ENCODE measurements at regions not wholly inside any gene's neighbourhood (a gene's known extent, or its start where the extent isn't known, plus 50 kb on each side); places are given as distances from the start of the nearest gene placed in this dataset.

- no peak for DNase-seq
Measured at GRCh38 chr3:24598695-24599470, 104.2 kb upstream of the THRB start.

GRCh38 chr3:24601066-24601939, 106.7 kb upstream of the THRB start:
- DNase-seq, result no peak

DNA sequence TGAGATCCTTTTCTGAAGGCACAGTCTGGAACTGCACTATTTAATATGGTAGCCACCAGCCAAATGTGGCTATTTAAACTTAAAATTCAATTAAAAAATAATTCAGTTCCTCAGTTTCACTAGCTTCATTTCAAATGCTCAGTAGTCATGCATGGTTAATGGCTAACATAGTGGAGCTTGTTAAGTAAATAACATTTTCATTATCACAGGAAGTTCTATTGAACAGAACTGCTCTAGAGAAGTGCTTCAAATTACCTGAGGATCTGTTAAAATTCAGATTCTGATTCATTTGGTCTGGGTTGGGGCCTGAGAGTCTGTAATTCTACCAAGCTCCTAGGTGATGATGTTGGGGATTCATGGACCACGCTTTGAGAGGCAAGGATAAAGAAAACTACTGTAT, 109.6 kb upstream of the THRB start:
- DNase-seq, result no peak

- no peak for DNase-seq
Measured at GRCh38 chr3:24605511-24606028, 110.9 kb upstream of the THRB start.

DNA sequence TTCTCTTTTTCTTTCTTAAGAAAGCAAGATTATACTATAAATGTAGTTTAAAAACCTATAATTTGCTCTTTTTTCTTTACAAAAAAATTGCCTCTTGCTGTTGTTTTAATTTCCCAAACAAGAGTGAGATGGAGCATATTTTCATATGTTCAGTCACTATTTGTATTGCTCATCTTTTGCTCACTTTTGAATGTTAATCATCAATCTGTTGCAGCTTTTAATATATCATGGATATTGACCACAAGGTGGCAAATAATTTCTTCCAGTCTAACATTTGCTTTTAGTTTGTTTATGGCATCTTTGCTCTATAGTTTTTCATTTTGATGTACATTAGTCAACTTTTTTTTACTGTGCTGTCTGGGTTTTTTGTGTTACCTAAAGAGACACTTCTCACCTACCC, 112.6 kb upstream of the THRB start:
- DNase-seq, result no peak

DNA sequence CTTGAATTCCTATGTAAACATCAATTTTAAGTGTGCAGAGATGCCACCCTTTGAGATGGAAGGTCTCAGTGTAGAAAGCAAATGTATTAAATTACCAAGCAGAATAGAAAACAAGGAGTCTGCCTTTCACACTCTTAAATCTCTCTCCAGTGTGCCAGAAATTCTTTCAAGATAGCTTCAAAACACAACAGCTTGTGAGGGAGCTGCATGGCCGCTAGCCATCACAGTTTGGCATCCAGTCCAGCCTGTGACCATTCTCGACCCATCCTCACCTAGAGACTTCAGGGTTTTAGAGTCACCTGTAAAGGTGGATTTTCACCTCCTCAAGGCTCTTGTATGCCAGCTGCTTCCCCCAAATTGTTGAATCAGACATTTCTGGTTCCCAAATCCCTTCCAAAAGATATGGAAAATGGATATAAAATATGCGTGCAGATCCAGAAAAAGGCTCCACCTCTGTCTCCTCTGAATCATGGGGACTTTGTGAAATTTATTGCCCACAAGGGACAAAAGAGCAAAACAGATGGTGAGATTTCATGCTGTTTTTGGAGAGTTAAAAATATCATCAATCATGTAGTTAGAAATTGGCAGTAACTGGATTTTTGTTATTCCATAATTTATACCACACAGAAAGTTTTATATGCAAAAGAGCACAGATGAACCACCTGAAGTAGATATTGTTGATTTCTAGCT, 114.2 kb upstream of the THRB start:
- no peak for DNase-seq

DNA sequence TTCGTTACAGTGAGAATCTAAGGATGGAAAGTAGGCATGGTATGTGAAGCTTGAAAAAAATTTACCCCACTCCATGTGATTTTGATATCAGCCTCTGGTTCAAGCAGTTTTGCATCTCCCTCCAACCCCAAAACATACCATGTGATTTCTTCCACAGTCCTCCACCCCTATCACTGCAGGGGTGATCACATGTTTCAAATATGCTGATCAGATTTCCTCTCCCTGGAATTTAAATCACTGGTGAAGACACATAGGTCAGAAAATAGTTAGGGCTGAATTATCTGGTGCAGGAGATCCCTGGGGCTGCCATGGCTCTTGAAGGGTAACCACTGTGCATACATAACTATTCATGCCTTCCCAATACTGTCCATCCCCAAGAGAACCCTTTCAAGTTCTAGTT, 119.7 kb upstream of the THRB start:
- no peak for DNase-seq

- no peak for DNase-seq
Measured at GRCh38 chr3:24615177-24615576, 120.5 kb upstream of the THRB start.

DNA sequence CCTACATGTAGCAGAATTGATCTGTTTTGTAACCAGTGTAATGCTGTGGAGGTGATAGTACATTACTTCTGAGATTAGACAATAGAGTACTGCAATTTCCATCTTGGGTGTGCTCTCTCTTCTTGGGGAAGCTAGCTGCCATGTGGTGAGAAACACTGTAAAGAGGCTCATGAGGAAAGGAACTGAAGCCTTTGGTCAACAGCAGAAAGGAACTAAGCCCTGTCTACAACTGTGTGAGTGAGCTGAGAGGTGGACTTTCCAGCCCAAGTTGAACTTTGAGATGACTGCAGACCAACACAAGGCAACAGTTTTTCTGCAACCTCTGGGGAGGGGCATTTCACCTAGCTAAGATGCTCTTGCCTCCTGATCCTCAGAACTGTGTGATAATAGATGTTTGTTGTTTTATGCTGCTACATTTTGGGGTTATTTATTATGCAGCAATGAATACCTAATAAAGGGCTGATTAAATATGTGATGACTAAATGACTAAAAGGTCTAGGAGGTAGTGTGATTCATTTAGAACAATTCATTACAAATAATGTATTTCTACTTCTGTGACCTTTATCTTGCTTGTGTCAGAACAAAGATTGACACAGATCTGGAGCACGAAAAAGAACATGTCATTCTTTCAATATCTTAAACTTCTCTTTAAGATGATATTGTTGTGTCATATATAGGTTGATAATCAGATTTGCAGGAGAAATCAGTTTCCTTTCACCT, 121.6 kb upstream of the THRB start:
- DNase-seq, result no peak

- DNase-seq, result no peak
Measured at GRCh38 chr3:24622138-24622537, 127.5 kb upstream of the THRB start.

DNA sequence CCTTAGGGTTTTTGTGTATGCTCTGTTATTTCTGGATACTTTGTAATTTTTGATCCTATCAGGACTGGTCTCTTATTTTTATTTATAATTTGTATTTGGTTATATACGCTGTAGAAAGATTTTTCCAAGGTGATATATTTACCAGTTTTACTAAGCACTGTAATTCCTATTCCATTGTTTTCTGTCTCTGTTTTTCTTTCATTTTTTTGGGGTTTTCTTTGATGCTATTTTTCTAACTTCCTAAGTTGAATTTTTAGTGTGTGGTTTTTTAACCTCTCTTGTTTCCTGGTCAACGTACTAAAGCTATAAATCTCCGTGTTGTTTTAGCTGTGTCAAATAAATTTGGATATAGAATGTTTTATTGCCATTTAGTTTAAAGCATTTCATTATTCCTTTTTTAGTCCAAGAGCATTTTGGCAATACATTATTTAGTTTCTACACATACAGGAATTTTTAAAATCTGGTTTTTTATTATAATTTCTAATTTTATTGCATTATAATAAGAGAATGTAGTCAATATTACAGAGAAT, 128.1 kb upstream of the THRB start:
- DNase-seq, result no peak

DNA sequence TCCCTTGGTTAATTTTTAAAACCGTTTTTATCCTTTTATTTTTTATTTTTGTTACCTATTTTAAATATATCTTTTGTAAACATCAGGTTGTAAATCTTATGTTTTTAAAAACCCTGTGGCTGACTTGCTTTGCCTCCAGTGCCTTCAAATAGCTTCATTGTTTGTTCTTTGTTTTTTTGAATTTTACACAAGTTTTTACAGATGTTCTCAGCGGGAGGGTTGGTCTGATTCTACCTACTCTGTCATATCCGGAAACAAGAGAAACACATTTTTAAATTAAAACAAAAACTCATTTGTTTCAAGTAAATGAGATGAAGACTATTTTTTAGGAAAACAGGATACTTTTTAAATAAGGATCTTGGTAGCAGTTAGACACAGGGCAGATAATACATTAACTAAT, 129.0 kb upstream of the THRB start:
- DNase-seq, result no peak

GRCh38 chr3:24624938-24625681, 130.5 kb upstream of the THRB start:
- no peak for DNase-seq

DNA sequence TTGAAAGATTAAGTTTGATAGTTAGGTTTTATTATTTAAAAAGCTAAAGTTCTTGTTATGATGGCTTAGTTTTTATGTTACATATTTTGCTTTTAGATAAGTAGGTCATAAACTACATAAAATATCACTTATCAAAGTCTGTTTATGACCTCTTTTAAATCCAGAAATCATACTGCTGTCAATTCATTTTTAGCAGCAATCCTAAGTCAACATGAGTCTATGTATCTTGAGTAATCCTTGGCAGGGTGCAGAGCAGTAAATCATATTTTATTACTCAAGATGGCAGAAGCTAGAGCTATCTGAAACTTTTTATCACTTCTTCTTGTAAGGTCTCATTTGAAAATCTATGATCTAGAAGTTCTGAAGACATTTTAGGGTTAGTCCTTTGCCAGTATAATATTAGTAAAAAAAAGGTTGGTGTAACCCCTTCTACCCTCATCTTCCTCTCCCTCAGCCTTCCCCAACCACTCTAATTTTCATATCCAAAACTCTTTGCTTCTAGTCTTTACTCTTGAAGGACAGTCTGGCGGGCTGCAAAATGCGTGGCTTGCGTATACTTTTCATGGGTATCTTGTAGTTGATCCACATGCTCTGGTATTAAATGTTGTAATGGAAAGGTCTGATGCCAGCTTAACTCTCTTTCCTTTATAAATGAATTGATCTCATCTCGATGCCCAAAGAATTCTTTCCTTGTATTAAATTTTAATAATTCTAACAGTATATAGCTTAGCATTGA, 134.0 kb upstream of the THRB start:
- no peak for DNase-seq

GRCh38 chr3:24631481-24631880, 136.8 kb upstream of the THRB start:
- DNase-seq, result no peak

DNA sequence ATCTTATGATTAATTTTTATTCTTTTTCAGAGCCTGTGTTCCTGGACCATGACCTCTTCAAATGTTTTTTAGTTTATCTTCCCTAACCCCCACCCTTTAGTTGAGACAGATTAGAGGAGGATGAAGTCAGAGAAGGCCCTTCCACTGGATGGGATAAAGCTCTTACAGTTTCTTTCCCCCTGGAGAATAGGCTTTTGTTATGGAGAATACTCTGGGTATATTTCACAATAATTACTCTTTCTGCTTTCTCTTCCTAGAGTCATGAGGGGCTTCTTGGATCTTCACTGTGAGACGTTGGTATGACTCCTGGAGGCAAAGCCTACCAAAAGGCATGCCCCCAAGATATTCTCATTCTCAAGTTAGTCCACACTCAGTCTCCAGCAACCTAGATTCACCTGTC, 144.4 kb upstream of the THRB start:
- no peak for DNase-seq

DNA sequence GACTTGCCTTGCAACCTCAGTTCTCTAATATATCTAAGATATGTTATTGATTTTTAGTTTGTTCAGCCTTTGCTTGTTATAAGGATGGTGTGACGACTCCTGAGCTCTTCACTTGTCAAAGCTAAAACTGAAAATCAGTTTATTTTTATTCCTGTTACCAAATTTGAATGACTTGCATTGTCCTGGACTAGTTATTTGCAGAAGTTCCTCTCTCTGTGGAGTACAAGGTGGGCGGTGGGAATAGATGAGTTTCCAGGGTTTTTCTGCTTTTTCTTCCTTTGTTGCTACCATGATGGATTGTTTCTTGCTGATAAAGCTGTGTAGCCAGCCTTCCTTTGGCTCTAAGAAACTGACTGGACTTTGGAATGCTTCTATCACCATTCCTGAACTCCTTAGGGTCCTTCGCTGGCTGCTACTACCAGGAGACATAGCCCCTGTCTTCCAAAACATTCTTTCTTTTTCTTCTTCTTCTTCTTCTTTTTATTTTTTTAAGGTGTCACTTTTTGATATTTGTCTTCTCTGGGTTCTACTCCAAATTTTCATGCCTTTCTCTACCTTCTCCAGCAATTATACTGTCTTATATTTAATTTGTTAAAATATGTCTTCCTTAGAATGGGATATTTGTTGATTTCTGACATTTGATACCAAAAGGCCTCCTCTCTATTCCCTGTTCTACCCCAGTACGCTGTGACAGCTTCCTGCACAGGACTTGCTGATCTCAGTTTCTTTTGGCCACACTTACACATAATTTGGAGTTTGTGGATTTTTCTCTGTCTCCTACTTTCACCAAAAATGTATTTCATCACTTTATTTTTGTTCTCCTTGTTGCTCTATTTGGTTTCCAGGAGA, 145.1 kb upstream of the THRB start:
- no peak for DNase-seq

DNA sequence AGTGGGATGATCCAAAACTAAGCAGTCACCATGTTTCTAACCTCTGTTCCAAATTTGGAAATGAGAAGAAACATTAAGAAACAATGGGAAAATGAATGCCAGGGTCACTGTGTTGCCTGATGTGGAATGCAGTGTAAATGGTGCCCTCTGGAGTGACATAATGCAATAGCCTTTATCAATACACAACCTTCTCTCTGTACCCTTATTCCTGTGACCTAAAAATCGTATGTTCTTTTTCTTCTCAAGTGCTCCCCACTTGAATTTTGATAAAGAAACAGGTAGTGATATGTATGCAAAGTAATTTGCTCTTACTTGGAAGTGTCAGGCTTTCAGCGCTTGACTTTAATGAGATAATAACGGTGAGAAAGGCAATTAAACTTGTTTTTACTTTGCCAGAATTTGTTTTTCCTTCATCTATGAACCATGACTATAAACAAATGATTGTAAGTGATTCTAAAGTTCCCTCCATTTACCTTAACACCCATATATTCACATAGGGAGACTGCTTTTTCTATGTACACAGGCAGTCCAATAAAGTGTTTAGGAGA, 145.8 kb upstream of the THRB start:
- no peak for DNase-seq

GRCh38 chr3:24641628-24642027, 147.0 kb upstream of the THRB start:
- DNase-seq, result no peak

DNA sequence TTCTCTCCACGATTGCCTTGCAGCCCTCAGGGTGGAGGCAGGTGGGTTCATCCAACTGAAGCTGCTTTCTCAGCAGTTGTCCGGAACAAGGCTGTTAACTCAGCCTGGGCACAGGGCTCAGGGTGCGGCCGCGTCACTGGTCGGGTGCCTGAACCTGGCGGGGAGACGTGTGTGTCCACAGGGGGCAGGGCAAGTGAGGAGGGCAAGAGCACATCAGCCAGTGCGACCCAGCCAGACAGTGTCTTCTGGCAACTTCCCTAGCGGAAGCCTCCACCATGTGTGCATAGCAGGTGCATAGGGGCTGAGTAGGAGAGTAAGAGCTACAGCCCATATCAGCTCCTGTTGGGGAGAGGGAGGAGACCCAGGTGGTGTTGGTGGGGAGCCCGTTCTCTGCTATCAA, 150.4 kb upstream of the THRB start:
- DNase-seq, result no peak

All from T-helper 9 cell (primary cell).